Calu3 (cell line): ENCODE measurements at regions not wholly inside any gene's neighbourhood (a gene's known extent, or its start where the extent isn't known, plus 50 kb on each side); places are given as distances from the start of the nearest gene placed in this dataset.

ENCODE experiments used
- BruUV-seq: library from RNA; stranded (reverse); fragments of 400-500 nt; replicated peaks from 2 replicates; lab custom pipeline; 2021; lab: Mats Ljungman, UMichigan
- CTCF ChIA-PET: fragments of 300-600 bp; sonication (Branson Sonifier 250); formaldehyde crosslinking; loops from one replicate; lab custom pipeline; 2022; ENCODE audit warnings: antibody characterized with exemption; lab: Charles Lee
- DNase-seq: peaks from one replicate; pipeline ENCODE4 v3.0.0; 2022
- H3K27ac Mint-ChIP-seq: one replicate; pipeline ENCODE4 v1.8.0; 2022; ENCODE audit warnings: mixed read lengths; ENCODE audit not compliant: unreplicated experiment
- H3K27me3 Mint-ChIP-seq: one replicate; pipeline ENCODE4 v1.8.0; 2022; ENCODE audit warnings: mixed read lengths; ENCODE audit not compliant: unreplicated experiment
- H3K36me3 Mint-ChIP-seq: one replicate; pipeline ENCODE4 v1.8.0; 2022; ENCODE audit warnings: mild to moderate bottlenecking, moderate library complexity, mixed read lengths; ENCODE audit not compliant: insufficient read depth, unreplicated experiment
- H3K4me1 Mint-ChIP-seq: one replicate; pipeline ENCODE4 v1.8.0; 2022; ENCODE audit warnings: mild to moderate bottlenecking, low read depth, mixed read lengths; ENCODE audit not compliant: unreplicated experiment
- H3K4me3 Mint-ChIP-seq: one replicate; pipeline ENCODE4 v1.8.0; 2022; ENCODE audit warnings: mild to moderate bottlenecking, low read depth, moderate library complexity, mixed read lengths; ENCODE audit not compliant: unreplicated experiment
- H3K9me3 Mint-ChIP-seq: one replicate; pipeline ENCODE4 v1.8.0; 2022; ENCODE audit warnings: low read depth, mixed read lengths; ENCODE audit not compliant: unreplicated experiment
- CTCF ChIP-seq: fragments of 200-600 bp; IDR thresholded peaks from one replicate; pipeline ENCODE4 v1.8.0; 2022; ENCODE audit warnings: antibody characterized with exemption; ENCODE audit not compliant: unreplicated experiment
- intact Hi-C: fragments of 100-400 bp; cut with micrococcal nuclease; formaldehyde crosslinking; loops from one replicate; pipeline ENCODE4 v1.10.0; 2022; ENCODE audit not compliant: unreplicated experiment

- Mint-ChIP-seq H3K36me3 (no peaks in the 10 kb centered on the region), H3K27ac (no peak overlapping the region), H3K27me3 (no peaks in the 10 kb centered on the region), H3K9me3 (peaks cover 7% of the 10 kb centered on the region), H3K4me1 (no peaks in the 10 kb centered on the region), H3K4me3 (no peak overlapping the region)
- BruUV-seq: no TSS peak
- CTCF ChIA-PET: no interaction called here
- DNase-seq: no peak
- intact Hi-C loops: no loop called here
- TF ChIP-seq CTCF: no peak
Measured at GRCh38 chr20:60960500-60960899, 291.6 kb upstream of the CDH4 start.

- no peak for TF ChIP-seq CTCF
- CTCF ChIA-PET: no interaction called here
- peaks cover 10% of the 10 kb centered on the region for H3K9me3 Mint-ChIP-seq
- no TSS peak for BruUV-seq
- H3K4me1 Mint-ChIP-seq: no peaks in the 10 kb centered on the region
- H3K27ac Mint-ChIP-seq: no peak overlapping the region
- H3K4me3 Mint-ChIP-seq: no peak overlapping the region
- H3K36me3 Mint-ChIP-seq: no peaks in the 10 kb centered on the region
- intact Hi-C loops: no loop called here
- no peak for DNase-seq
- H3K27me3 Mint-ChIP-seq: no peaks in the 10 kb centered on the region
Measured at GRCh38 chr20:60961551-60961950, 290.5 kb upstream of the CDH4 start.

GRCh38 chr20:60962367-60963045 is 289.6 kb upstream of the CDH4 start:
- no peak for DNase-seq
- Mint-ChIP-seq H3K27me3 (no peaks in the 10 kb centered on the region), H3K4me3 (no peak overlapping the region), H3K27ac (no peak overlapping the region), H3K4me1 (no peaks in the 10 kb centered on the region), H3K36me3 (no peaks in the 10 kb centered on the region), H3K9me3 (peaks cover 10% of the 10 kb centered on the region)
- intact Hi-C loops: no loop called here
- TF ChIP-seq CTCF: no peak
- CTCF ChIA-PET: no interaction called here
- BruUV-seq: no TSS peak

- Mint-ChIP-seq H3K9me3 (peaks cover 10% of the 10 kb centered on the region), H3K36me3 (no peaks in the 10 kb centered on the region), H3K4me3 (no peak overlapping the region), H3K27me3 (no peaks in the 10 kb centered on the region), H3K27ac (no peak overlapping the region), H3K4me1 (no peaks in the 10 kb centered on the region)
- no peak for DNase-seq
- CTCF ChIA-PET: no interaction called here
- intact Hi-C loops: no loop called here
- BruUV-seq: no TSS peak
- TF ChIP-seq CTCF: no peak
Measured at GRCh38 chr20:60963146-60963545, 288.9 kb upstream of the CDH4 start.
